Activated B cell treated with CpG ODN at 0.5 μM for 24 hours (primary cell): ENCODE measurements at regions not wholly inside any gene's neighbourhood (a gene's known extent, or its start where the extent isn't known, plus 50 kb on each side); places are given as distances from the start of the nearest gene placed in this dataset.
A peak's percentile ranks its signal among the peaks of the same experiment; 100 is the strongest.
"Not testable (repeated sequence)": the region's sequence is repeated elsewhere in the genome, so short reads cannot be mapped to it uniquely, and the experiment has no call there.

Experiments
- ATAC-seq: fragments of 200-7000 bp; cut with Tn5 transposase; one replicate; pipeline ENCODE4 v1.10.0; 2021; ENCODE audit warnings: low read depth, mild to moderate bottlenecking, moderate library complexity
- CTCF ChIA-PET: fragments of 350-600 bp; sonication (Branson Sonifier 250); formaldehyde crosslinking; loops from one replicate; lab custom pipeline; 2021; ENCODE audit warnings: antibody characterized with exemption; lab: Charles Lee
- POLR2A ChIA-PET: fragments of 350-600 bp; sonication (Branson Sonifier 250); formaldehyde crosslinking; loops from one replicate; lab custom pipeline; 2021; ENCODE audit warnings: antibody characterized with exemption; lab: Charles Lee
- DNase-seq: peaks from one replicate; pipeline ENCODE4 v3.0.0; 2022
- H3K27ac Mint-ChIP-seq: one replicate; pipeline ENCODE4 v1.8.0; 2020; ENCODE audit warnings: mixed read lengths
- H3K27me3 Mint-ChIP-seq: one replicate; pipeline ENCODE4 v1.8.0; 2021; ENCODE audit warnings: mixed read lengths
- H3K36me3 Mint-ChIP-seq: one replicate; pipeline ENCODE4 v1.8.0; 2021; ENCODE audit warnings: low read depth, mixed read lengths
- H3K4me1 Mint-ChIP-seq: one replicate; pipeline ENCODE4 v1.8.0; 2021; ENCODE audit warnings: mixed read lengths
- H3K4me3 Mint-ChIP-seq: one replicate; pipeline ENCODE4 v1.8.0; 2020; ENCODE audit warnings: mild to moderate bottlenecking, mixed read lengths
- H3K9me3 Mint-ChIP-seq: one replicate; pipeline ENCODE4 v1.8.0; 2020; ENCODE audit warnings: mixed read lengths
- intact Hi-C: fragments of 100-400 bp; cut with micrococcal nuclease; formaldehyde crosslinking; loops from one replicate; pipeline ENCODE4 v1.15.1; 2024
- TF ChIP-seq, protein P1 (sequence below): fragments of 200-600 bp; IDR thresholded peaks from one replicate; pipeline ENCODE4 v1.8.0; 2022; ENCODE audit warnings: antibody characterized with exemption, mild to moderate bottlenecking

DNA sequence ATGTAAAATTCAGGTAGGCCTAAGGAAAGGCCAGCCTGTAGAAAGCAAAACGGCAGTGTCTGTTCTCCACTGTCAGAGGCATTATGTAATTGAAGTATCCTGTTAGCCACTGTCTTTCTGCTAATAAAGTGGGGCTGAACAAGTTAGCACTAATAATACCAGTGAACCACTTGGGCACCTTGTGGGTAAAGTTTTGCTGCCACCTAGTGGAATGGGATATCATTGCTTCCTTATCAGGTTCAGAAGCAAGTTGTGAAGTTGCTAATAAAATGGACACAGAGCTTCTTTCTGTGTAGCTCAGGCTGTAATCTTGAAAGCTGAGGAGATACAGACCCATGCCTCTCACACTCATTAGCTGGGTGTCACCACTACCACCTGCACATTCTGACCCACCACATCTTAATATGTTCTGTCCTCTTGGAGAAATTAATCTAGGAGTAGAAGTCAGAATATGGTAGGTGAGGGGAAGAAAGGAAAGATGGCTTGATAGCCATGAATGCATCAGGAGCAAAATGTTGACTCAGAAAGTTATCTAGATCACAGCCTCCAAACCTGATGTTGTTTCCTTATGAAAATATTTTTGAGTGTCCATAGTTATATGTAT, 175.1 kb downstream of the SEPTIN7 start:
- Mint-ChIP-seq H3K9me3 (no peaks in the 10 kb centered on the region), H3K4me1 (peaks cover 4% of the 10 kb centered on the region), H3K4me3 (no peak overlapping the region), H3K36me3 (no peaks in the 10 kb centered on the region), H3K27ac (no peak overlapping the region), H3K27me3 (peaks cover 6% of the 10 kb centered on the region)
- DNase-seq (no peak), ATAC-seq (peak; percentile 82)
- ChIA-PET POLR2A (interaction anchor here (0.6 to 0.7 kb wide), 2 partner anchors 10 to 59 kb away, joined by 3 read pairs; no protein-coding TSS in a partner anchor), CTCF (interaction anchor here (0.7 to 3.1 kb wide), 11 partner anchors 9 to 375 kb away, joined by 3 to 41 read pairs (median 3); no protein-coding TSS in a partner anchor)
- intact Hi-C loops = loop anchor here (1.0 to 10.0 kb wide), 6 partner anchors 59 to 901 kb away; no protein-coding TSS in a partner anchor
- TF ChIP-seq, protein P1, sequence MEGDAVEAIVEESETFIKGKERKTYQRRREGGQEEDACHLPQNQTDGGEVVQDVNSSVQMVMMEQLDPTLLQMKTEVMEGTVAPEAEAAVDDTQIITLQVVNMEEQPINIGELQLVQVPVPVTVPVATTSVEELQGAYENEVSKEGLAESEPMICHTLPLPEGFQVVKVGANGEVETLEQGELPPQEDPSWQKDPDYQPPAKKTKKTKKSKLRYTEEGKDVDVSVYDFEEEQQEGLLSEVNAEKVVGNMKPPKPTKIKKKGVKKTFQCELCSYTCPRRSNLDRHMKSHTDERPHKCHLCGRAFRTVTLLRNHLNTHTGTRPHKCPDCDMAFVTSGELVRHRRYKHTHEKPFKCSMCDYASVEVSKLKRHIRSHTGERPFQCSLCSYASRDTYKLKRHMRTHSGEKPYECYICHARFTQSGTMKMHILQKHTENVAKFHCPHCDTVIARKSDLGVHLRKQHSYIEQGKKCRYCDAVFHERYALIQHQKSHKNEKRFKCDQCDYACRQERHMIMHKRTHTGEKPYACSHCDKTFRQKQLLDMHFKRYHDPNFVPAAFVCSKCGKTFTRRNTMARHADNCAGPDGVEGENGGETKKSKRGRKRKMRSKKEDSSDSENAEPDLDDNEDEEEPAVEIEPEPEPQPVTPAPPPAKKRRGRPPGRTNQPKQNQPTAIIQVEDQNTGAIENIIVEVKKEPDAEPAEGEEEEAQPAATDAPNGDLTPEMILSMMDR = peak; percentile 55

DNA sequence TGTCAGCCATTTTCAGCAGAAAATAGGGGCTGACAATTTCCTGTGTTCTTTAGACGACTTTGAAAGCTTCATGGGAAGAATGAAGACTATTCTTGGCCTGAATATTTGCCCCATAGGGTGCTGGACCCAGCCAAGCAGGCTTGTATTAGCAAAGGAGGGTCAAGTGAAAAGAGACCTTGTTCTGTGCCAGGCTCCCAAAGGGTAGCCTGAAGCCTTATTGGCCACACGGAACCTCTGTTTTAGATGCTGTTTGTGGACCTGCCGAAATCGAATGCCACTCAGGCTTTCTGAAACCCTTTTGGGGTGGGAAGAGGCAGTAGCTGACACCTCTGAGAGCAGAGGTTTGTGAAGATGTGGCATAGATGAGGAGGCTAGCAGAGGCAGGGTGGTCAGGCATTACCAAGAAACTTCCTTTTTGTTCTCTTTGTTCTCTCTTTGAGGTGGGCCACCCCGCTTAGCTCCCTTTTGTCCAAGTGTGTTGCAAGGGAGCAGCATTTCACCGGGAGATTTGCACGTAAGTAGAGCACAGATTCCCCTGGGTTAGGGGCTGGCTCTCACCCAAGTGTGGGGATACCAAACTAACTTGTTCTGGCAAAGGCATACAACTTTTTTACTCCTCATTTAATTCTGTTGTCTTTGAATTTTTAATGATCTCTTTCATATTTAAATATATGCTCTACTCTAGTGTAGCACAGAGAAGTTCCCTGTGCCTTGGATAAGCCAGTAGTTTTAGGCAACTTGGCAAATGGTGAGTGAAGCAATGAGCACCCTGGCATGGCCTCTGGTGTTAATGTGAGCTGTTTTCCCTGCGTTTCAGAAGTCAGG, 174.0 kb upstream of the EEPD1 start:
- H3K4me3 Mint-ChIP-seq, H3K27ac Mint-ChIP-seq: not testable (repeated sequence)
- intact Hi-C loops = loop anchor here (5.0 to 10.0 kb wide), 3 partner anchors 272 to 904 kb away; no protein-coding TSS in a partner anchor

DNA sequence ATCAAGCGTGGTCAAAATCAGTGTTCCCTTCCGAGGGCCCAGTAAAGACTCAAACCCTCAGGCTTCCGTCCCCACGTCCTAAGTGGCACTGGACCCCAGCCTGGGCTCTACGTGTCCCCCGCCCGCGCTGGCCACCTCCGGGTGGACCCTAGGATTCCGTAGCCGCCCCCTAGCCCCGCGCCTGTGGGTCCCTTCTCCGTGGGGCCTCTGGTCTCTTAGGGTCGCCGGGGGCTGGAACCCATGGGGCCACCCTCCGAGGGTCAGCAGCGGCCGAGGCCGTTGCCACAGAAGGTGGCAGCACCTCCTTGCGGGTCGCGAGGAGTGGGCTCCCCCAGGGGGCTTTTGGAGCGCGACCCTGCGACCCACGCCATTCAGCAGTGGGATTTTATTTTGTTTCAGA, 170.5 kb upstream of the EEPD1 start:
- Mint-ChIP-seq H3K27ac (no peak overlapping the region), H3K36me3 (no peaks in the 10 kb centered on the region)
- POLR2A ChIA-PET = no interaction called here

More for the DNA sequence above, 174.0 kb upstream of the EEPD1 start:
- H3K4me1 Mint-ChIP-seq, H3K27me3 Mint-ChIP-seq, ATAC-seq, H3K9me3 Mint-ChIP-seq, DNase-seq, POLR2A ChIA-PET, H3K36me3 Mint-ChIP-seq: not testable (repeated sequence)
- CTCF ChIA-PET = interaction anchor here (2.8 kb wide), 1 partner anchor 62 kb away, joined by 12 read pairs; no protein-coding TSS in a partner anchor

DNA sequence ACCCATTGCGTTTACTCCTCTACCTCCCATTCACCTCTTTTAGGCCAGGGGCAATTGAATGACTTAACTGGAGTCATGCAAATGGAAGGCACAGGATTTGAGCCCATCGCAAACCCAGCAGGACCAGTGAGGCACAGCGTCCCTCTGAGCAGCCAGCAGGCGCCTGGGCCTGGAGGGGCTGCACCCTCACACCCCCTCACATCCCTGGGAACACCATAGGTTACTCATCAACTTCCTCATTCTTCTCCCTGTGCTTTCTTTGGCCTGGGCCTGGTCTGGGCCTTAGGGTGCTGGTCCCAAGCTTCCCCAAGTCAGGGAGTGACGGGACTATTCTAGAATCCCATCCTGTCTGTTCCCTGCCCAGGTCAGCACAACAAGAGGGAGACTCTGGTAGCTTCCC, 169.4 kb upstream of the EEPD1 start:
- POLR2A ChIA-PET = no interaction called here
- no peaks in the 10 kb centered on the region for H3K36me3 Mint-ChIP-seq
- no peak overlapping the region for H3K4me3 Mint-ChIP-seq
- intact Hi-C loops = no loop called here
- DNase-seq = no peak
- no peaks in the 10 kb centered on the region for H3K4me1 Mint-ChIP-seq
- CTCF ChIA-PET = interaction anchor here (2.7 to 4.5 kb wide), 2 partner anchors 306 to 335 kb away, joined by 25 to 124 read pairs; no protein-coding TSS in a partner anchor
- no peaks in the 10 kb centered on the region for H3K9me3 Mint-ChIP-seq
- TF ChIP-seq, protein P1 = no peak
- no peak for ATAC-seq
- peaks cover 2% of the 10 kb centered on the region for H3K27me3 Mint-ChIP-seq
- H3K27ac Mint-ChIP-seq = no peak overlapping the region

More for the DNA sequence above, 170.5 kb upstream of the EEPD1 start:
- Mint-ChIP-seq H3K9me3 (no peaks in the 10 kb centered on the region), H3K4me3 (no peak overlapping the region), H3K27me3 (peaks cover 2% of the 10 kb centered on the region), H3K4me1 (no peaks in the 10 kb centered on the region)
- intact Hi-C loops = no loop called here
- ATAC-seq (no peak), DNase-seq (no peak)
- CTCF ChIA-PET = interaction anchor here (1.0 kb wide), 1 partner anchor 305 kb away, joined by 3 read pairs; no protein-coding TSS in a partner anchor
- TF ChIP-seq, protein P1 = no peak

DNA sequence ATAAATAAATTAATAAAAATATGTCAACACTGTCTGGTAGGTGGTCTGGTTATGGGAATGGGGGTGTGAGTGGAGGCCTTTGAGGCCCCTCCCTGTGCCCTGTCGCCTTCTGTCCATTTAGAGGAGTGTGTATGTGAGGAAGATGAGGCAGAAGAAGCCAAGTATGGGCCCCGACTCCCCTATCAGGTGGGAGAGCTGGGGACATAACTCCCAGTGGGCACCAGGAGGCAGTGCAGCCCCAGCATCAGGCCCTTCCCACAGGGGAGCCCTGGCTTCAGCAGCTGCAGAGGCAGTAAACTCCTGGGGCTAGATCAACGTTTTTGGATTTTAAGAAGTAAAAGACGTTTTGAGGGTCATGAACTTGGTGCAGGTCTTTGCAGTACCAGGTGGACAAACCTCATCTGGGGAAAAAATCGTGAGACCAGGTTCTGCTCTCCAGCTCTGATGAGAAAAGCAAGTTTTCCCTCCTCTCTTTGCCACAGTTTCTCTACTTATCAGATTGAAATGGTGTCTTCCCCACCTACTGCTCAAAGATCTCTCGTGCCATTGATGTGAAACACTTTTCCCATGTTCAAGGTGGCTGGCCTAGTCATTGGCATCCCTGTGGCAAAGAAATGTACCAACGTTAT, 167.8 kb upstream of the EEPD1 start:
- Mint-ChIP-seq H3K36me3 (no peaks in the 10 kb centered on the region), H3K27me3 (peaks cover 2% of the 10 kb centered on the region), H3K4me1 (no peaks in the 10 kb centered on the region), H3K9me3 (no peaks in the 10 kb centered on the region), H3K4me3 (no peak overlapping the region), H3K27ac (no peak overlapping the region)
- ChIA-PET POLR2A (no interaction called here), CTCF (interaction anchor here (0.7 to 4.5 kb wide), 13 partner anchors 9 to 1197 kb away, joined by 3 to 124 read pairs (median 4); no protein-coding TSS in a partner anchor)
- intact Hi-C loops = loop anchor here (1.0 to 5.0 kb wide), 4 partner anchors 167 to 1197 kb away; partner anchors contain the start of gene EEPD1
- ATAC-seq (peak; percentile 100), DNase-seq (peak; percentile 56)
- TF ChIP-seq, protein P1 = no peak
